Lower lobe of right lung (tissue), 2 donors: ENCODE measurements at regions not wholly inside any gene's neighbourhood (a gene's known extent, or its start where the extent isn't known, plus 50 kb on each side); places are given as distances from the start of the nearest gene placed in this dataset.
"Not testable (repeated sequence)": the region's sequence is repeated elsewhere in the genome, so short reads cannot be mapped to it uniquely, and the experiment has no call there.

Experiments
- ATAC-seq, 2 donors: fragments of 200-7000 bp; cut with Tn5 transposase; one replicate each; pipeline ENCODE4 v1.9.1; 2020 to 2022; ENCODE audit warnings: mild to moderate bottlenecking in 2 of 2, moderate library complexity in 2 of 2
- DNase-seq: peaks from one replicate; pipeline ENCODE4 v3.0.0-alpha.2; 2020
- H3K27ac ChIP-seq: fragments of 200-600 bp; one replicate; pipeline ENCODE4 v1.8.0; 2022
- H3K27me3 ChIP-seq: fragments of 200-600 bp; one replicate; pipeline ENCODE4 v1.8.0; 2022; ENCODE audit warnings: low read depth
- H3K36me3 ChIP-seq: fragments of 200-600 bp; one replicate; pipeline ENCODE4 v1.8.0; 2022; ENCODE audit warnings: mild to moderate bottlenecking
- H3K4me1 ChIP-seq: fragments of 200-600 bp; one replicate; pipeline ENCODE4 v1.8.0; 2022
- H3K4me3 ChIP-seq: fragments of 200-600 bp; one replicate; pipeline ENCODE4 v1.8.0; 2022; ENCODE audit warnings: mild to moderate bottlenecking
- H3K9me3 ChIP-seq: fragments of 200-600 bp; one replicate; pipeline ENCODE4 v1.8.0; 2022
- intact Hi-C: fragments of 100-400 bp; cut with DNase I; formaldehyde crosslinking; loops from one replicate; pipeline ENCODE4 v1.11.0; 2022
- TF ChIP-seq, protein P1 (sequence below): fragments of 200-600 bp; IDR thresholded peaks from one replicate; pipeline ENCODE4 v1.8.0; 2022; ENCODE audit warnings: antibody characterized with exemption, mild to moderate bottlenecking
- donor health status: DM: no; HTN: yes; CAD: no; lungs with severe emphysema.

DNA sequence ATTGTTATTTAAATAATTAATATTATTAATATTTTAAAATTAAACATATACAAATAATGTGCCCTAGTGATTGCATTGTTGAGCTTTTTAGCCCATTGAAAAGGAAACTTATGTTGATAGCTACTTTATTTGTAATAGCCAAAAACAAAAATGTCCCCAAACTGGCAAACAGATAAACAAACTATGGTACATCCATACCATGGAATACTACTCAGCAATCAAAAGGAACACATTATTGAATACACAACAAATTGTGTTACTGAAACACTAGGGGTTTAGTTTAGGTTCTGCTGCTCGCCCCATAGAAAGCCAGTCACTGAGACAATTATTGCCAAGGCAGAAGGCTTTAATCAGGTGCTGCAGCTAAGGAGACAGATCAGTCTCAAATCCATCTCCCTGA is 239.7 kb upstream of the KITLG start:
- Histone ChIP-seq H3K9me3 (no peaks in the 10 kb centered on the region), H3K27me3 (no peaks in the 10 kb centered on the region), H3K4me3 (no peak overlapping the region), H3K27ac (no peak overlapping the region), H3K36me3 (no peaks in the 10 kb centered on the region), H3K4me1 (peaks cover 4% of the 10 kb centered on the region)
- no peak for ATAC-seq
- TF ChIP-seq, protein P1, sequence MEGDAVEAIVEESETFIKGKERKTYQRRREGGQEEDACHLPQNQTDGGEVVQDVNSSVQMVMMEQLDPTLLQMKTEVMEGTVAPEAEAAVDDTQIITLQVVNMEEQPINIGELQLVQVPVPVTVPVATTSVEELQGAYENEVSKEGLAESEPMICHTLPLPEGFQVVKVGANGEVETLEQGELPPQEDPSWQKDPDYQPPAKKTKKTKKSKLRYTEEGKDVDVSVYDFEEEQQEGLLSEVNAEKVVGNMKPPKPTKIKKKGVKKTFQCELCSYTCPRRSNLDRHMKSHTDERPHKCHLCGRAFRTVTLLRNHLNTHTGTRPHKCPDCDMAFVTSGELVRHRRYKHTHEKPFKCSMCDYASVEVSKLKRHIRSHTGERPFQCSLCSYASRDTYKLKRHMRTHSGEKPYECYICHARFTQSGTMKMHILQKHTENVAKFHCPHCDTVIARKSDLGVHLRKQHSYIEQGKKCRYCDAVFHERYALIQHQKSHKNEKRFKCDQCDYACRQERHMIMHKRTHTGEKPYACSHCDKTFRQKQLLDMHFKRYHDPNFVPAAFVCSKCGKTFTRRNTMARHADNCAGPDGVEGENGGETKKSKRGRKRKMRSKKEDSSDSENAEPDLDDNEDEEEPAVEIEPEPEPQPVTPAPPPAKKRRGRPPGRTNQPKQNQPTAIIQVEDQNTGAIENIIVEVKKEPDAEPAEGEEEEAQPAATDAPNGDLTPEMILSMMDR, result no peak
- DNase-seq, result no peak
- intact Hi-C loops, result no loop called here

DNA sequence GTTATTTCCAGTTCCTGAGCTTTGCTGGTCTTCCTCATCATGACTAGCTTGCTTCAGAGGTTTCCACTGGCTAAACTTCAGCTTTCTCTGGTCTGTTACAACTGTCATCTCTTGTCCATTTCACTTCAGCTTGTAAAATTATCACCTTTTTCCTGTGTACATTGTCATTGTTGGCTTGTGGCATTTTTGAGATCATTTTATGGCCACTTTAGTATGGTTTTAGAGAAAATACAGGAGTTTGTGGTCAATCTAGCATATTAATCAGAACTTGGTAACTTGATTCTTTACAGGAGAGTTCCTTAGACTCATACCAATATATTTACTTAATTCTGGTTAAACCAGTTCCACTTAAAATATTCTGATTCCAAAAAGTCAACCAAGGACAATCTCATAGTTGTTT is 235.9 kb upstream of the KITLG start:
- TF ChIP-seq, protein P1, result no peak
- no peak for DNase-seq
- Histone ChIP-seq H3K9me3 (no peaks in the 10 kb centered on the region), H3K27me3 (no peaks in the 10 kb centered on the region), H3K36me3 (no peaks in the 10 kb centered on the region), H3K4me1 (peaks cover 4% of the 10 kb centered on the region), H3K27ac (no peak overlapping the region), H3K4me3 (no peak overlapping the region)
- peak in 1 of 2 donors; percentile 52 for ATAC-seq
- intact Hi-C loops, result no loop called here

DNA sequence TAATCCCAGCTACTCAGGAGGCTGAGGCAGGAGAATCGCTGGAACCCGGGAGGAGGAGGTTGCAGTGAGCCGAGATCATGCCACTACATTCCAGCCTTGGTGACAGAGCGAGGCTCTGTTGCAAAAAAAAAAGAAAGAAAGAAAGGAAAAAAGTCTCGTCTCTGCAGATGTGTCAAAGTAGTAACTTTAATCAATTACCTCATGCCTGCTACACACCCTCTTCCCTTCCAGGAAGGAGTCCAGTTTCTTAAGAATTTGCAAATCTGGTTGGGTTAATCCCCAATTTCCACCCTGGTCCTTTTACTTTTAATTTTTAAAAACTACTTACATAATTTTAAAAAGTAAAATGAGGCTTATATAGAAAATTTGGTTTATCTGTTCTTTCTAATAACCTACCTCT is 234.5 kb upstream of the KITLG start:
- no peak overlapping the region for H3K27ac ChIP-seq
- no peak for ATAC-seq
- no peak for DNase-seq
- no peaks in the 10 kb centered on the region for H3K9me3 ChIP-seq
- H3K36me3 ChIP-seq, result no peaks in the 10 kb centered on the region
- no peaks in the 10 kb centered on the region for H3K27me3 ChIP-seq
- TF ChIP-seq, protein P1, result no peak
- H3K4me1 ChIP-seq, result peaks cover 4% of the 10 kb centered on the region
- intact Hi-C loops, result no loop called here
- H3K4me3 ChIP-seq, result no peak overlapping the region

- Histone ChIP-seq H3K4me3 (no peak overlapping the region), H3K4me1 (peaks cover 4% of the 10 kb centered on the region), H3K27ac (no peak overlapping the region), H3K27me3 (no peaks in the 10 kb centered on the region), H3K9me3 (no peaks in the 10 kb centered on the region), H3K36me3 (no peaks in the 10 kb centered on the region)
- ATAC-seq (peak in 1 of 2 donors; percentile 57), DNase-seq (no peak)
- TF ChIP-seq, protein P1, result no peak
- intact Hi-C loops, result no loop called here
These were observed 232.3 kb upstream of the KITLG start for GRCh38 chr12:88812610-88813009.

- H3K36me3 ChIP-seq, result no peaks in the 10 kb centered on the region
- intact Hi-C loops, result no loop called here
- ATAC-seq (no peak), DNase-seq (no peak)
- no peak overlapping the region for H3K4me3 ChIP-seq
- H3K27ac ChIP-seq, result no peak overlapping the region
- TF ChIP-seq, protein P1, result no peak
- no peaks in the 10 kb centered on the region for H3K4me1 ChIP-seq
- H3K9me3 ChIP-seq, result no peaks in the 10 kb centered on the region
- no peaks in the 10 kb centered on the region for H3K27me3 ChIP-seq
These were observed 230.5 kb upstream of the KITLG start for GRCh38 chr12:88810806-88811205.

DNA sequence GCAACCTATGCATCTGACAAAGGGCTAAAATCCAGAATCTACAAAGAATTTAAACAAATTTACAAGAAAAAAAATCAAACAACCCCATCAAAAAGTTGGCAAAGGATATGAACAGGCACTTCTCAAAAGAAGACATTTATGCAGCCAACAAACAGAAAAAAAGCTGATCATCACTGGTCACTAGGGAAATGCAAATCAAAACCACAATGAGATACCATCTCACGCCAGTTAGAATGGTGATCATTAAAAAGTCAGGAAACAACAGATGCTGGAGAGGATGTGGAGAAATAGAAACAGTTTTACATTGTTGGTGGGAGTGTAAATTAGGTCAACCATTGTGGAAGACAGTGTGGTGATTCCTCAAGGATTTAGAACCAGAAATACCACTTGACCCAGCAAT is 229.6 kb upstream of the KITLG start:
- H3K4me3 ChIP-seq, DNase-seq, H3K27ac ChIP-seq, ATAC-seq, H3K36me3 ChIP-seq, H3K9me3 ChIP-seq, H3K4me1 ChIP-seq, intact Hi-C loops, H3K27me3 ChIP-seq: not testable (repeated sequence)
